KMS-11 (cell line): ENCODE measurements at regions not wholly inside any gene's neighbourhood (a gene's known extent, or its start where the extent isn't known, plus 50 kb on each side); places are given as distances from the start of the nearest gene placed in this dataset.

ENCODE experiments used
- H2AFZ ChIP-seq: fragments of 200-600 bp; sonication (generic); 2 replicates; pipeline ENCODE4 v1.6.1; 2016; ENCODE audit warnings: antibody characterized with exemption, mixed run types, low read depth
- H3K27ac ChIP-seq: fragments of 200-600 bp; sonication (generic); 2 replicates; pipeline ENCODE4 v1.6.1; 2016; ENCODE audit warnings: mild to moderate bottlenecking, mixed run types
- H3K27me3 ChIP-seq: fragments of 200-600 bp; sonication (generic); 2 replicates; pipeline ENCODE4 v1.6.1; 2017; ENCODE audit warnings: mild to moderate bottlenecking, low read depth, mixed run types, moderate library complexity; ENCODE audit not compliant: insufficient read depth
- H3K36me3 ChIP-seq: fragments of 200-600 bp; sonication (generic); 2 replicates; pipeline ENCODE4 v1.6.1; 2017; ENCODE audit warnings: mild to moderate bottlenecking, mixed run types; ENCODE audit not compliant: insufficient read depth
- H3K4me1 ChIP-seq: fragments of 200-600 bp; sonication (generic); 2 replicates; pipeline ENCODE4 v1.6.1; 2016; ENCODE audit warnings: mild to moderate bottlenecking, low read depth, mixed run types; ENCODE audit not compliant: poor library complexity, severe bottlenecking
- H3K4me2 ChIP-seq: fragments of 200-600 bp; sonication (generic); 2 replicates; pipeline ENCODE4 v1.7.0; 2016; ENCODE audit warnings: mild to moderate bottlenecking, mixed run types
- H3K4me3 ChIP-seq: fragments of 200-600 bp; sonication (generic); IDR thresholded peaks from 2 replicates; pipeline ENCODE4 v1.6.1; 2017; ENCODE audit warnings: low read depth, low read length, mixed read lengths; ENCODE audit not compliant: insufficient read depth
- H3K79me2 ChIP-seq: fragments of 200-600 bp; sonication (generic); 2 replicates; pipeline ENCODE4 v1.6.1; 2016; ENCODE audit warnings: low read depth, mixed run types; ENCODE audit not compliant: insufficient read depth
- H3K9ac ChIP-seq: fragments of 200-600 bp; sonication (generic); 2 replicates; pipeline ENCODE4 v1.6.1; 2016; ENCODE audit warnings: mild to moderate bottlenecking, mixed run types
- H4K20me1 ChIP-seq: fragments of 200-600 bp; sonication (generic); 2 replicates; pipeline ENCODE4 v1.6.1; 2016; ENCODE audit warnings: mild to moderate bottlenecking, mixed run types; ENCODE audit not compliant: insufficient read depth
- CTCF ChIP-seq: fragments of 200-600 bp; sonication (generic); conservative IDR thresholded peaks from 2 replicates; pipeline ENCODE4 v1.6.1; 2017; ENCODE audit warnings: low read depth, mild to moderate bottlenecking, antibody characterized with exemption, low read length, moderate library complexity, mixed read lengths

GRCh38 chr2:145043399-145043834, 523.5 kb upstream of the ZEB2 start:
- H3K9ac ChIP-seq: no peak overlapping the region
- H3K4me2 ChIP-seq: no peak overlapping the region
- no peaks in the 10 kb centered on the region for H3K79me2 ChIP-seq
- no peak overlapping the region for H2AFZ ChIP-seq
- no peaks in the 10 kb centered on the region for H3K27me3 ChIP-seq
- no peaks in the 10 kb centered on the region for H4K20me1 ChIP-seq
- no peaks in the 10 kb centered on the region for H3K4me1 ChIP-seq
- H3K4me3 ChIP-seq: no peak overlapping the region
- H3K27ac ChIP-seq: no peak overlapping the region
- H3K36me3 ChIP-seq: no peaks in the 10 kb centered on the region
- TF ChIP-seq CTCF: no peak

GRCh38 chr2:145041706-145042105, 521.8 kb upstream of the ZEB2 start:
- Histone ChIP-seq H3K27me3 (no peaks in the 10 kb centered on the region), H3K4me2 (no peak overlapping the region)

GRCh38 chr2:145040433-145040832, 520.5 kb upstream of the ZEB2 start:
- H3K36me3 ChIP-seq: no peaks in the 10 kb centered on the region
- no peak for TF ChIP-seq CTCF
- no peaks in the 10 kb centered on the region for H3K79me2 ChIP-seq
- H3K4me2 ChIP-seq: no peak overlapping the region
- no peak overlapping the region for H2AFZ ChIP-seq
- no peak overlapping the region for H3K4me3 ChIP-seq
- H4K20me1 ChIP-seq: no peaks in the 10 kb centered on the region
- H3K4me1 ChIP-seq: no peaks in the 10 kb centered on the region
- no peak overlapping the region for H3K27ac ChIP-seq
- no peak overlapping the region for H3K9ac ChIP-seq
- no peaks in the 10 kb centered on the region for H3K27me3 ChIP-seq

More at GRCh38 chr2:145041706-145042105, 521.8 kb upstream of the ZEB2 start:
- no peak overlapping the region for H3K27ac ChIP-seq
- H3K36me3 ChIP-seq: no peaks in the 10 kb centered on the region
- H3K4me3 ChIP-seq: no peak overlapping the region
- H3K79me2 ChIP-seq: no peaks in the 10 kb centered on the region
- H4K20me1 ChIP-seq: no peaks in the 10 kb centered on the region
- H3K4me1 ChIP-seq: no peaks in the 10 kb centered on the region
- TF ChIP-seq CTCF: no peak
- no peak overlapping the region for H3K9ac ChIP-seq
- no peak overlapping the region for H2AFZ ChIP-seq

- H4K20me1 ChIP-seq: no peaks in the 10 kb centered on the region
- H3K4me2 ChIP-seq: no peak overlapping the region
- H2AFZ ChIP-seq: no peak overlapping the region
- H3K27ac ChIP-seq: no peak overlapping the region
- H3K4me1 ChIP-seq: no peaks in the 10 kb centered on the region
- H3K4me3 ChIP-seq: no peak overlapping the region
- no peaks in the 10 kb centered on the region for H3K79me2 ChIP-seq
- TF ChIP-seq CTCF: no peak
- no peak overlapping the region for H3K9ac ChIP-seq
- H3K27me3 ChIP-seq: no peaks in the 10 kb centered on the region
- no peaks in the 10 kb centered on the region for H3K36me3 ChIP-seq
These were observed 518.2 kb upstream of the ZEB2 start for GRCh38 chr2:145038041-145038525.
